ENCODE measurements at regions not wholly inside any gene's neighbourhood (a gene's known extent, or its start where the extent isn't known, plus 50 kb on each side); places are given as distances from the start of the nearest gene placed in this dataset.

DNA sequence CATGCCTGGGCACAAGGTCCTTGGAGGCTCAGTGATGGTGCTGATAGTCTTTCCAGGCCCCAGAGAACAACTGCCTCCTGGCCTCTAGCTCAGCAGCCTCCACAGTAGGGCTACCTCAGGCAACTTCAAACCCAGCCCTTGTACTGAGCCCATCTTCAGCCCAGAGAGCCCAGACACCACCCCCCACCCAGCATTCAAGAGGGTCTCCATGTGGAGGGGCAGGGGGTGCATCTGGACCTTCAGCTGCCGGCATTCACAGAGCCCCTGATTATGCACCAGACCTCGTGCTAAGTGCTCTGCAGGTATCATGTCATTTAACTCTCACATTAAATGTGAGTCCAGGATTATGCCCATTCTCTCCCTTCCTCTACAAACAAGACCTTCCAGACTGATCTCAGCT lies 197.0 kb upstream of the ZC3H12A start:
- Histone ChIP-seq H3K4me1 (no peaks in the 10 kb centered on the region), H3K9me3 (peaks cover 0 to 19% (median 12%) of the 10 kb centered on the region in 4 donors), H3K27ac (no peak overlapping the region), H3K4me3 (no peak overlapping the region), H3K27me3 (peaks cover 0 to 58% (median 8%) of the 10 kb centered on the region in 3 donors), H3K36me3 (no peaks in the 10 kb centered on the region)
- DNase-seq: no peak
- WGBS, 5 donors: 65 to 76% (median 73%) methylated on average over 2 of the region's 2 CpGs
- TF ChIP-seq POLR2AphosphoS5 (IDR thresholded peaks at IDR 0.05) (no peak), EP300 (IDR thresholded peaks at IDR 0.05) (no peak), POLR2A (IDR thresholded peaks at IDR 0.05) (no peak)
- TF ChIP-seq, protein P1, sequence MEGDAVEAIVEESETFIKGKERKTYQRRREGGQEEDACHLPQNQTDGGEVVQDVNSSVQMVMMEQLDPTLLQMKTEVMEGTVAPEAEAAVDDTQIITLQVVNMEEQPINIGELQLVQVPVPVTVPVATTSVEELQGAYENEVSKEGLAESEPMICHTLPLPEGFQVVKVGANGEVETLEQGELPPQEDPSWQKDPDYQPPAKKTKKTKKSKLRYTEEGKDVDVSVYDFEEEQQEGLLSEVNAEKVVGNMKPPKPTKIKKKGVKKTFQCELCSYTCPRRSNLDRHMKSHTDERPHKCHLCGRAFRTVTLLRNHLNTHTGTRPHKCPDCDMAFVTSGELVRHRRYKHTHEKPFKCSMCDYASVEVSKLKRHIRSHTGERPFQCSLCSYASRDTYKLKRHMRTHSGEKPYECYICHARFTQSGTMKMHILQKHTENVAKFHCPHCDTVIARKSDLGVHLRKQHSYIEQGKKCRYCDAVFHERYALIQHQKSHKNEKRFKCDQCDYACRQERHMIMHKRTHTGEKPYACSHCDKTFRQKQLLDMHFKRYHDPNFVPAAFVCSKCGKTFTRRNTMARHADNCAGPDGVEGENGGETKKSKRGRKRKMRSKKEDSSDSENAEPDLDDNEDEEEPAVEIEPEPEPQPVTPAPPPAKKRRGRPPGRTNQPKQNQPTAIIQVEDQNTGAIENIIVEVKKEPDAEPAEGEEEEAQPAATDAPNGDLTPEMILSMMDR (IDR thresholded peaks at IDR 0.05): no peak
- intact Hi-C loops (cut with DNase I; ENCODE audit: low total_unique reads): no loop called here

DNA sequence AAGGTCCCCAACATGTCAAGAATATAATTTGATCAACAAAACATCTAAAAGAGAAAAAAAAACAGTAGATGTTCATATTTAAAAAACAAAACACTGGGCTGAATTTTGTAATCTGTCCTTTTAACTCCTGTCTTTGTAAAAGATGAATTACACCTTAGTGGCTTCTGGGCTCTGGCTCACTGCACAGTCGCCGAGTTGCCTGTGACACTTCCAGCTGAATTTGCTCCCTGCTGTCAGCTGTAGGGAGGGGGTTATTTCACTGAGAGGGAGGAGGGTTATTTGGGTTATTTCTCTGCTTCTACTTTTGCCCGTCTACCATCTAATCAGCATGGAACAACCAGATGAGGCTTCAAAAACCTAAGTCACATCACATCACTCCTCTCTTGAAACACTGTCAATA lies 193.0 kb upstream of the ZC3H12A start:
- H3K27ac ChIP-seq: no peak overlapping the region
- no peaks in the 10 kb centered on the region for H3K36me3 ChIP-seq
- intact Hi-C loops (cut with DNase I; ENCODE audit: low total_unique reads): no loop called here
- H3K4me1 ChIP-seq: no peaks in the 10 kb centered on the region
- H3K27me3 ChIP-seq: peaks cover 0 to 45% (median 4%) of the 10 kb centered on the region in 3 donors
- no peak overlapping the region for H3K4me3 ChIP-seq
- TF ChIP-seq, protein P1 (IDR thresholded peaks at IDR 0.05): no peak
- no peak for TF ChIP-seq POLR2AphosphoS5 (IDR thresholded peaks at IDR 0.05)
- no peak for TF ChIP-seq POLR2A (IDR thresholded peaks at IDR 0.05)
- TF ChIP-seq EP300 (IDR thresholded peaks at IDR 0.05): no peak
- DNase-seq: no peak
- 34 to 52% (median 49%) methylated on average over 3 of the region's 3 CpGs for WGBS, 5 donors
- peaks cover 0 to 19% (median 12%) of the 10 kb centered on the region in 4 donors for H3K9me3 ChIP-seq

DNA sequence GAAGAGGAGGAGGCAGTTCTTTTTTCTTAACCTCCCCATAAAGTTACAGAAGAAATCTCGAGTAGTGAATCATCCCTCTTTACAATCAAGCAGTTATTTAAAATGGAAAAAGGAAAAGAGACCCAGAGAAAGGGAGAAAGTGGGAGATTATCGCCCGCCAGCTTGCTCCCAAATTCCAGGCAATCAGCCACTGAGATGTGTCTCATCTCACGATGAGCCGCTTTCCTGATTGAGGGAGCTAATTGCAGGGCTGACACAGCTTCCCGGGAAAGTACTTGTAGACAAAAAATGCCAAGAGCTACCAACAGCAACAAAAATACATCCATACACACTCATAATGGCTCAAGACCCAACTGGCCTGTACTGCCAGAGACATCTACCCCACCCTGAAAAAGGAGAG lies 191.6 kb upstream of the ZC3H12A start:
- WGBS, 5 donors: 56 to 70% (median 67%) methylated on average over 6 of the region's 6 CpGs
- intact Hi-C loops (cut with DNase I; ENCODE audit: low total_unique reads): no loop called here
- TF ChIP-seq POLR2AphosphoS5 (IDR thresholded peaks at IDR 0.05) (no peak), EP300 (IDR thresholded peaks at IDR 0.05) (no peak), POLR2A (IDR thresholded peaks at IDR 0.05) (no peak)
- TF ChIP-seq, protein P1 (IDR thresholded peaks at IDR 0.05): no peak

GRCh38 chr1:37284053-37284452 lies 190.3 kb upstream of the ZC3H12A start:
- peaks cover 0 to 24% (median 0%) of the 10 kb centered on the region in 3 donors for H3K27me3 ChIP-seq
- 57 to 78% (median 67%) methylated on average over 4 of the region's 4 CpGs for WGBS, 5 donors
- intact Hi-C loops (cut with DNase I; ENCODE audit: low total_unique reads): no loop called here
- H3K4me3 ChIP-seq: no peak overlapping the region
- TF ChIP-seq POLR2A (IDR thresholded peaks at IDR 0.05) (no peak), POLR2AphosphoS5 (IDR thresholded peaks at IDR 0.05) (no peak), EP300 (IDR thresholded peaks at IDR 0.05) (no peak)
- TF ChIP-seq, protein P1 (IDR thresholded peaks at IDR 0.05): no peak
- H3K9me3 ChIP-seq: peaks cover 0 to 19% (median 12%) of the 10 kb centered on the region in 4 donors
- no peaks in the 10 kb centered on the region for H3K4me1 ChIP-seq
- no peak overlapping the region for H3K27ac ChIP-seq
- no peak for DNase-seq
- H3K36me3 ChIP-seq: no peaks in the 10 kb centered on the region

More for the DNA sequence above, 191.6 kb upstream of the ZC3H12A start:
- Histone ChIP-seq H3K36me3 (no peaks in the 10 kb centered on the region), H3K27me3 (peaks cover 0 to 36% (median 4%) of the 10 kb centered on the region in 3 donors), H3K4me1 (no peaks in the 10 kb centered on the region), H3K4me3 (no peak overlapping the region), H3K27ac (no peak overlapping the region), H3K9me3 (peaks cover 0 to 19% (median 12%) of the 10 kb centered on the region in 4 donors)
- no peak for DNase-seq
